ENCODE measurements at regions not wholly inside any gene's neighbourhood (a gene's known extent, or its start where the extent isn't known, plus 50 kb on each side); places are given as distances from the start of the nearest gene placed in this dataset.
"Not testable (repeated sequence)": the region's sequence is repeated elsewhere in the genome, so short reads cannot be mapped to it uniquely, and the experiment has no call there.

DNA sequence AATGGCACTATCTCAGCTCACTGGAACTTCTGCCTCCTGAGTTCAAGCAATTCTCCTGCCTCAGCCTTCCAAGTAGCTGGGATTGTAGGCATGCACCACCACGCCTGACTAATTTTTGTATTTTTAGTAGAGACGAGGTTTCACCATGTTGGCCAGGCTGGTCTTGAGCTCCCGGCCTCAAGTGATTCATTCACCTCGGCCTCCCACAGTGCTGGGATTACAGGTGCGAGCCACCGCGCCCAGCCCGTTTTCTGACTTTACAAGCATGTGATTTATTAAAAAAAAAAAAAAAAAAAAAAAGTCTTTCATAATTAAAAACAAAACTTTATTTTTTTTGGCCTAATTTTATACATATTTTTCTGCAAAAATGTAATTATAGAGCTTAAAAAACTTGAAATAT is 64.8 kb upstream of the DGKB start:
- not testable (repeated sequence) for DNase-seq (ENCODE audit: low read depth)

DNA sequence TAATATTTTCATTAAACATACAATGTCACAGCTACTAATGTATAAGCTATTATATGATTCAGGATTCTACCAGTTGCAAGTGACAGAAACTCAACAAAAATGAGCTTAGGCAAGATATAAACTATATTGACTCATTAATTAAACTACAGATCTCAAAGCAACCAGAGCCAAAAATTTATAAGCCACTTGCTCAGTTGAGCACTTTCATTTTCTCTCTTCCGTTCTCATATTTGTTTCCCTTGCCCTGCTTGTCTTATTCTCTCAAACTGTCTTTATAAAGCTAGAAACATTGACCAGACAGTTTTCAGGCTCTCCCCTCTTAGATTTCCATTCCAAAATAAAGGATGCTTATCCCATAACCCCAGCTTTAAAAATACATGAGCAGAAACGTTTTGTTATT is 60.2 kb upstream of the DGKB start:
- DNase-seq (ENCODE audit: low read depth): no peak

- DNase-seq (ENCODE audit: low read depth): no peak
These were observed 58.2 kb upstream of the DGKB start for GRCh38 chr7:14960721-14961120.

GRCh38 chr7:14959339-14959738 is 56.8 kb upstream of the DGKB start:
- DNase-seq (ENCODE audit: low read depth): no peak

DNA sequence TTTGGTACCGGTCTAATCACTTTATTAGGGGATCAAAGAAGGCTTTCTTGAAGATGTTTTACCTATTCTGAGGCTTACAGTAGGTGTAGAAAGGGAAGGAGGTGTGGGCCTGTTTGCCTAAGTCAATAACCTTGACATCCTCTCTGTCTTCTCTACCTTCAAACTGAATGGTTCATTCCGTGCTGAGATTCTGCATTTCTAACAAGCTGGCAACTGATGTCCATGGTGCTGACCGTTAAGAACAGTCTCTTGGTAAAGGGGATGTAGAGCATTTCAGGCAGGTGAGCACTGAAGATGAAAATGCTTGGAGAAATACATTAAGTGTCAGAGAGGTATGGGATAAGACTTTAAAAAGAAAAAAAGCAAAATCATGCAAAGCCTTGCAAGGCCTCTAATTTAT is 51.5 kb upstream of the DGKB start:
- DNase-seq (ENCODE audit: low read depth): no peak

Measured in EH (cell line).